H7 (cell line): ENCODE measurements at regions not wholly inside any gene's neighbourhood (a gene's known extent, or its start where the extent isn't known, plus 50 kb on each side); places are given as distances from the start of the nearest gene placed in this dataset.
A peak's percentile ranks its signal among the peaks of the same experiment; 100 is the strongest.

ENCODE experiments used
- DNase-seq: peaks from one replicate; pipeline ENCODE4 v3.0.0; 2012
- H3K27me3 ChIP-seq: 2 replicates; pipeline ENCODE4 v1.6.0; 2011; ENCODE audit warnings: mild to moderate bottlenecking, low read length; ENCODE audit not compliant: control insufficient read depth, insufficient read depth
- H3K36me3 ChIP-seq: replicated peaks from 2 replicates; pipeline ENCODE4 v1.5.1; 2011; ENCODE audit warnings: low read length; ENCODE audit not compliant: control insufficient read depth, insufficient read depth
- H3K4me3 ChIP-seq: 2 replicates; pipeline ENCODE4 v1.5.1; 2011; ENCODE audit warnings: low read depth, mild to moderate bottlenecking, control low read depth, low read length, moderate library complexity; ENCODE audit not compliant: insufficient read depth

- H3K4me3 ChIP-seq, result no peak overlapping the region
- H3K27me3 ChIP-seq, result no peaks in the 10 kb centered on the region
- DNase-seq, result no peak
- H3K36me3 ChIP-seq, result no peaks in the 10 kb centered on the region; the same call in 1 of the 2 replicates
These were observed 159.0 kb upstream of the GMDS start for GRCh38 chr6:2404211-2404929.

- no peaks in the 10 kb centered on the region for H3K27me3 ChIP-seq
- DNase-seq, result no peak
- no peaks in the 10 kb centered on the region; the same call in 1 of the 2 replicates for H3K36me3 ChIP-seq
- H3K4me3 ChIP-seq, result no peak overlapping the region
These were observed 158.1 kb upstream of the GMDS start for GRCh38 chr6:2403546-2403945.

- Histone ChIP-seq H3K27me3 (no peaks in the 10 kb centered on the region), H3K36me3 (no peaks in the 10 kb centered on the region; the same call in 1 of the 2 replicates), H3K4me3 (no peak overlapping the region)
- no peak for DNase-seq
These were observed 151.6 kb upstream of the GMDS start for GRCh38 chr6:2396846-2397630.

GRCh38 chr6:2396042-2396657, 150.7 kb upstream of the GMDS start:
- no peaks in the 10 kb centered on the region; the same call in 1 of the 2 replicates for H3K36me3 ChIP-seq
- no peaks in the 10 kb centered on the region for H3K27me3 ChIP-seq
- no peak overlapping the region for H3K4me3 ChIP-seq
- peak; percentile 43 for DNase-seq

- no peaks in the 10 kb centered on the region for H3K36me3 ChIP-seq
- H3K27me3 ChIP-seq, result no peaks in the 10 kb centered on the region
- DNase-seq, result no peak
These were observed 143.3 kb upstream of the GMDS start for GRCh38 chr6:2388554-2389324.

GRCh38 chr6:2387445-2387844, 142.0 kb upstream of the GMDS start:
- no peak for DNase-seq
- Histone ChIP-seq H3K27me3 (no peaks in the 10 kb centered on the region), H3K4me3 (no peak overlapping the region), H3K36me3 (no peaks in the 10 kb centered on the region)

More at GRCh38 chr6:2388554-2389324, 143.3 kb upstream of the GMDS start:
- H3K4me3 ChIP-seq, result no peak overlapping the region

GRCh38 chr6:2385471-2385983, 140.1 kb upstream of the GMDS start:
- no peaks in the 10 kb centered on the region for H3K27me3 ChIP-seq
- no peak for DNase-seq
- H3K4me3 ChIP-seq, result no peak overlapping the region
- no peaks in the 10 kb centered on the region for H3K36me3 ChIP-seq

GRCh38 chr6:2384528-2384927, 139.1 kb upstream of the GMDS start:
- no peaks in the 10 kb centered on the region for H3K36me3 ChIP-seq
- no peak for DNase-seq
- H3K4me3 ChIP-seq, result no peak overlapping the region
- H3K27me3 ChIP-seq, result no peaks in the 10 kb centered on the region

- DNase-seq, result no peak
- no peak overlapping the region for H3K4me3 ChIP-seq
- no peaks in the 10 kb centered on the region for H3K27me3 ChIP-seq
- H3K36me3 ChIP-seq, result no peaks in the 10 kb centered on the region
These were observed 136.7 kb upstream of the GMDS start for GRCh38 chr6:2381872-2382661.

GRCh38 chr6:2378891-2379652, 133.7 kb upstream of the GMDS start:
- Histone ChIP-seq H3K36me3 (no peaks in the 10 kb centered on the region), H3K27me3 (no peaks in the 10 kb centered on the region), H3K4me3 (no peak overlapping the region)
- no peak for DNase-seq

- no peak for DNase-seq
- Histone ChIP-seq H3K4me3 (no peak overlapping the region), H3K27me3 (no peaks in the 10 kb centered on the region), H3K36me3 (no peaks in the 10 kb centered on the region)
These were observed 132.7 kb upstream of the GMDS start for GRCh38 chr6:2378046-2378657.

GRCh38 chr6:2376429-2377355, 131.3 kb upstream of the GMDS start:
- H3K36me3 ChIP-seq, result no peaks in the 10 kb centered on the region
- DNase-seq, result no peak
- no peaks in the 10 kb centered on the region for H3K27me3 ChIP-seq
- no peak overlapping the region for H3K4me3 ChIP-seq
